ENCODE measurements at regions not wholly inside any gene's neighbourhood (a gene's known extent, or its start where the extent isn't known, plus 50 kb on each side); places are given as distances from the start of the nearest gene placed in this dataset.

- Mint-ChIP-seq H3K4me3 (ENCODE audit: unreplicated experiment) (no peak overlapping the region), H3K4me1 (ENCODE audit: low read depth, unreplicated experiment) (peaks cover 5% of the 10 kb centered on the region), H3K36me3 (ENCODE audit: low read depth, unreplicated experiment) (no peaks in the 10 kb centered on the region), H3K27ac (ENCODE audit: unreplicated experiment) (no peak overlapping the region), H3K9me3 (ENCODE audit: unreplicated experiment) (peaks cover 2% of the 10 kb centered on the region), H3K27me3 (ENCODE audit: low read depth, unreplicated experiment) (peaks cover 4% of the 10 kb centered on the region)
- Histone ChIP-seq H3K4me3 (ENCODE audit: insufficient read depth, low read depth, low read length) (no peak overlapping the region), H2AFZ (ENCODE audit: low read depth, low read length) (no peak overlapping the region), H3K27me3 (ENCODE audit: insufficient read depth, low read length) (no peaks in the 10 kb centered on the region), H3K4me1 (ENCODE audit: insufficient read depth, low read length) (no peaks in the 10 kb centered on the region), H3K36me3 (ENCODE audit: insufficient read depth, low read length) (no peaks in the 10 kb centered on the region), H3K79me2 (ENCODE audit: insufficient read depth, low read length) (no peaks in the 10 kb centered on the region), H3K9me3 (ENCODE audit: insufficient read depth, low read depth, low read length) (no peaks in the 10 kb centered on the region), H4K20me1 (ENCODE audit: insufficient read depth, low read length) (no peaks in the 10 kb centered on the region), H3K9ac (ENCODE audit: low read length) (no peak overlapping the region), H3K4me2 (ENCODE audit: low read length) (no peak overlapping the region), H3K27ac (ENCODE audit: low read depth, low read length) (no peak overlapping the region)
- FAIRE-seq (no peak), DNase-seq (ENCODE audit: low read depth) (no peak)
- TF ChIP-seq EZH2 (IDR thresholded peaks at IDR 0.05; ENCODE audit: insufficient read depth, low read length) = no peak
- TF ChIP-seq, protein P1, sequence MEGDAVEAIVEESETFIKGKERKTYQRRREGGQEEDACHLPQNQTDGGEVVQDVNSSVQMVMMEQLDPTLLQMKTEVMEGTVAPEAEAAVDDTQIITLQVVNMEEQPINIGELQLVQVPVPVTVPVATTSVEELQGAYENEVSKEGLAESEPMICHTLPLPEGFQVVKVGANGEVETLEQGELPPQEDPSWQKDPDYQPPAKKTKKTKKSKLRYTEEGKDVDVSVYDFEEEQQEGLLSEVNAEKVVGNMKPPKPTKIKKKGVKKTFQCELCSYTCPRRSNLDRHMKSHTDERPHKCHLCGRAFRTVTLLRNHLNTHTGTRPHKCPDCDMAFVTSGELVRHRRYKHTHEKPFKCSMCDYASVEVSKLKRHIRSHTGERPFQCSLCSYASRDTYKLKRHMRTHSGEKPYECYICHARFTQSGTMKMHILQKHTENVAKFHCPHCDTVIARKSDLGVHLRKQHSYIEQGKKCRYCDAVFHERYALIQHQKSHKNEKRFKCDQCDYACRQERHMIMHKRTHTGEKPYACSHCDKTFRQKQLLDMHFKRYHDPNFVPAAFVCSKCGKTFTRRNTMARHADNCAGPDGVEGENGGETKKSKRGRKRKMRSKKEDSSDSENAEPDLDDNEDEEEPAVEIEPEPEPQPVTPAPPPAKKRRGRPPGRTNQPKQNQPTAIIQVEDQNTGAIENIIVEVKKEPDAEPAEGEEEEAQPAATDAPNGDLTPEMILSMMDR (IDR thresholded peaks at IDR 0.05; ENCODE audit: insufficient read depth, low read depth, low read length) = no peak
Measured at GRCh38 chr6:14429396-14429795, 311.8 kb downstream of the CD83 start.

DNA sequence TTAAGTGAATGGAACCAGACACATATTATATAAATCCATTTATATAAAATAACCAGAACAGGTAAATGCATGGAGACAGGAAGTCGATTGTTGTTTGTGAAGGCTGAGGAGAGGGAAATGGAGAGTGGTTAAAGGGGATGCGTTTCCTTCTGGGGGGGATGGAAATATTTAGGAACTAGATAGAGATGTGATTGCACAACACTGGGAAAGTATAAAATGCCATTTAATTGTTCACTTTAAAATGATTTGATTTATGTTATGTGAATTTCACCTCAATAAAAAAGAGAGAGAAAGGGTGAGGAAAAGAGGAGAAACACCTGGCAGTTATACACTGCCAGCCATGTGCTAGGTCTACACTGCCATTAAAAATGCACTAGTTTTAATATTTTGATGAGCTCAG, 312.6 kb downstream of the CD83 start:
- FAIRE-seq = no peak
- no peak for DNase-seq (ENCODE audit: low read depth)
- no peaks in the 10 kb centered on the region for H3K36me3 Mint-ChIP-seq (ENCODE audit: low read depth, unreplicated experiment)
- H3K9me3 ChIP-seq (ENCODE audit: insufficient read depth, low read depth, low read length) = no peaks in the 10 kb centered on the region
- H4K20me1 ChIP-seq (ENCODE audit: insufficient read depth, low read length) = no peaks in the 10 kb centered on the region
- H3K79me2 ChIP-seq (ENCODE audit: insufficient read depth, low read length) = no peaks in the 10 kb centered on the region
- H3K27ac ChIP-seq (ENCODE audit: low read depth, low read length) = no peak overlapping the region
- H3K27me3 ChIP-seq (ENCODE audit: insufficient read depth, low read length) = no peaks in the 10 kb centered on the region
- H3K4me3 ChIP-seq (ENCODE audit: insufficient read depth, low read depth, low read length) = no peak overlapping the region
- H3K9ac ChIP-seq (ENCODE audit: low read length) = no peak overlapping the region
- H3K27me3 Mint-ChIP-seq (ENCODE audit: low read depth, unreplicated experiment) = peaks cover 4% of the 10 kb centered on the region
- H3K27ac Mint-ChIP-seq (ENCODE audit: unreplicated experiment) = no peak overlapping the region
- peaks cover 10% of the 10 kb centered on the region for H3K4me1 Mint-ChIP-seq (ENCODE audit: low read depth, unreplicated experiment)
- no peak overlapping the region for H2AFZ ChIP-seq (ENCODE audit: low read depth, low read length)
- H3K36me3 ChIP-seq (ENCODE audit: insufficient read depth, low read length) = no peaks in the 10 kb centered on the region
- H3K4me1 ChIP-seq (ENCODE audit: insufficient read depth, low read length) = no peaks in the 10 kb centered on the region
- H3K4me3 Mint-ChIP-seq (ENCODE audit: unreplicated experiment) = no peak overlapping the region
- H3K9me3 Mint-ChIP-seq (ENCODE audit: unreplicated experiment) = peaks cover 2% of the 10 kb centered on the region
- TF ChIP-seq EZH2 (IDR thresholded peaks at IDR 0.05; ENCODE audit: insufficient read depth, low read length) = no peak
- TF ChIP-seq, protein P1 (IDR thresholded peaks at IDR 0.05; ENCODE audit: insufficient read depth, low read depth, low read length) = no peak
- H3K4me2 ChIP-seq (ENCODE audit: low read length) = no peak overlapping the region

DNA sequence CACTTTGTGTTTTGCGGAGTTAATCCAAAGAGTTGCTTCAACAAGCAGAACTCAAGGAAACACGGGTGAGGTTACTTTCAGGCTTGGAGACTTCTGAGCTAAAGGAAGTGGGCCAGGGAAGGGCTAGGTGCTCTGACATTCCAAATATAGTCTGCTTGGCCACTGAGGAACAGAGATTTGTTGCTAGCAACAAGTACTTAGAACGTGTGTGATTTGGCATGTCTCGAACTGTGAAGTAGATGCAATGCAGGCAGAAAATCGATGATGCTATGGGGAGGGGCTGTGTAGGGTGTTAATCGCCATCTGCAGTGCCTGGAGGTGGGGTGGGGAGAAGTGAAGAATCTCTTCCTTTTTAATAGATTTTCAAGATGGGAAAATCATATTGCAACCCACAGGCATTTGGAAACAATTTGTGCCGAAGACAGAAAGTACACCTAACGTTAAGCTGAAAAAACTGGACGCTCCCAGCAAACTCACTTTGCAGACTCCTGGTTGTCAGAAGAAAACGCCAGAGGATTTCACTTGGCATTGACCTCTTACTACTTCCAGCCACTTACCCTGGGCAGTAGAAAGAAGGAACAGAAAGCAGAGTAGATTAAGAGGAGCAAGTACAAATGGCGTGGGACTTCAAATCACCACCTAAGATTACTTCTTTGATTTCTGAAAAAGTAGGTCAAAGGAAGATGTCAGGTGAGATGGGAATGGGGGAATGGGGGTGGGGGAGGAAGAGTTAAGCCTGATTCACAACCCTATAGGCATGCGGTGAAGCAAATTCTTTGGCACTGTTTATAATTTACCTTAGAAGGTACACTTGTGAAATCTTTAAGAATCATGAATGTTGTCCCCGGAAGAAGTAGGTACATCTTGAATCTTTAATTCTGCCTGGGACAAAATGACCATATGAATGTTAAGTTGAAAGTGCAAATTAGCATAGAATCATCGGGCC, 314.1 kb downstream of the CD83 start:
- H3K36me3 ChIP-seq (ENCODE audit: insufficient read depth, low read length) = no peaks in the 10 kb centered on the region
- no peaks in the 10 kb centered on the region for H3K27me3 ChIP-seq (ENCODE audit: insufficient read depth, low read length)
- Mint-ChIP-seq H3K36me3 (ENCODE audit: low read depth, unreplicated experiment) (no peaks in the 10 kb centered on the region), H3K27ac (ENCODE audit: unreplicated experiment) (no peak overlapping the region), H3K27me3 (ENCODE audit: low read depth, unreplicated experiment) (peaks cover 4% of the 10 kb centered on the region), H3K4me3 (ENCODE audit: unreplicated experiment) (no peak overlapping the region), H3K4me1 (ENCODE audit: low read depth, unreplicated experiment) (peaks cover 15% of the 10 kb centered on the region), H3K9me3 (ENCODE audit: unreplicated experiment) (peaks cover 2% of the 10 kb centered on the region)
- no peaks in the 10 kb centered on the region for H3K4me1 ChIP-seq (ENCODE audit: insufficient read depth, low read length)
- H3K9me3 ChIP-seq (ENCODE audit: insufficient read depth, low read depth, low read length) = no peaks in the 10 kb centered on the region
- H4K20me1 ChIP-seq (ENCODE audit: insufficient read depth, low read length) = no peaks in the 10 kb centered on the region
- H3K4me3 ChIP-seq (ENCODE audit: insufficient read depth, low read depth, low read length) = no peak overlapping the region
- FAIRE-seq (no peak), DNase-seq (ENCODE audit: low read depth) (no peak)
- H3K9ac ChIP-seq (ENCODE audit: low read length) = no peak overlapping the region
- no peak overlapping the region for H2AFZ ChIP-seq (ENCODE audit: low read depth, low read length)
- H3K79me2 ChIP-seq (ENCODE audit: insufficient read depth, low read length) = no peaks in the 10 kb centered on the region
- TF ChIP-seq, protein P1 (IDR thresholded peaks at IDR 0.05; ENCODE audit: insufficient read depth, low read depth, low read length) = no peak
- TF ChIP-seq EZH2 (IDR thresholded peaks at IDR 0.05; ENCODE audit: insufficient read depth, low read length) = no peak
- no peak overlapping the region for H3K27ac ChIP-seq (ENCODE audit: low read depth, low read length)
- H3K4me2 ChIP-seq (ENCODE audit: low read length) = no peak overlapping the region
